GM13977 (cell line): ENCODE measurements at regions not wholly inside any gene's neighbourhood (a gene's known extent, or its start where the extent isn't known, plus 50 kb on each side); places are given as distances from the start of the nearest gene placed in this dataset.
"Not testable (repeated sequence)": the region's sequence is repeated elsewhere in the genome, so short reads cannot be mapped to it uniquely, and the experiment has no call there.

Experiments
- DNase-seq: peaks from one replicate; pipeline ENCODE4 v3.0.0; 2012; ENCODE audit warnings: low spot score
- CTCF ChIP-seq: IDR thresholded peaks from 2 replicates; pipeline ENCODE4 v1.5.1; 2012; ENCODE audit warnings: mild to moderate bottlenecking, control low read depth; ENCODE audit not compliant: insufficient read depth; ENCODE audit errors: extremely low read depth, missing control alignments
- in situ Hi-C: fragments of 300-500 bp; cut with MboI; formaldehyde crosslinking; loops from one replicate; pipeline ENCODE4 v1.12.0; 2022; ENCODE audit warnings: low sequenced_read_pairs, low pct_unique_long_range_greater_than_20kb, mixed read lengths, inconsistent platforms; ENCODE audit not compliant: unreplicated experiment

DNA sequence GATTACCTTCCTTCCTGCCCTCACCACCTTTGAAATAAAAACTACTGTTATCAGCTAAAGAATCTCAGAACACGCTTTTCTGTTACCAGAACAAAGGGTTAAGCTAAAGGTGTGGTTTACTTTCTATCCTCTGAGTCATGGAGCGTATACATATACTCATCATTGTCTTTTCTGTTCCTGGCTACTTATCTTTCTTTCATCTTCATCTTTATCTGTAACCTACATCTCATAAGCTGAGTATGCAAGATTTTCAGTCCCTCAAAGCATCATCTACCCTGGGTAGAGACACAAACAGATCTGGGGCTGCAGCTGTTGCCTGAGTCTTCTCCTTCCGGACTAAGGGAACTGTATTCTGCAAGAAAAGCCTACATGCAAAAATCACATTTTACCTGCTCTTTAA is 75.6 kb downstream of the LMO4 start:
- TF ChIP-seq CTCF = no peak
- in situ Hi-C loops = no loop called here
- no peak for DNase-seq

- no peak for DNase-seq
- in situ Hi-C loops = no loop called here
- no peak for TF ChIP-seq CTCF
These were observed 80.1 kb downstream of the LMO4 start for GRCh38 chr1:87408665-87409248.

DNA sequence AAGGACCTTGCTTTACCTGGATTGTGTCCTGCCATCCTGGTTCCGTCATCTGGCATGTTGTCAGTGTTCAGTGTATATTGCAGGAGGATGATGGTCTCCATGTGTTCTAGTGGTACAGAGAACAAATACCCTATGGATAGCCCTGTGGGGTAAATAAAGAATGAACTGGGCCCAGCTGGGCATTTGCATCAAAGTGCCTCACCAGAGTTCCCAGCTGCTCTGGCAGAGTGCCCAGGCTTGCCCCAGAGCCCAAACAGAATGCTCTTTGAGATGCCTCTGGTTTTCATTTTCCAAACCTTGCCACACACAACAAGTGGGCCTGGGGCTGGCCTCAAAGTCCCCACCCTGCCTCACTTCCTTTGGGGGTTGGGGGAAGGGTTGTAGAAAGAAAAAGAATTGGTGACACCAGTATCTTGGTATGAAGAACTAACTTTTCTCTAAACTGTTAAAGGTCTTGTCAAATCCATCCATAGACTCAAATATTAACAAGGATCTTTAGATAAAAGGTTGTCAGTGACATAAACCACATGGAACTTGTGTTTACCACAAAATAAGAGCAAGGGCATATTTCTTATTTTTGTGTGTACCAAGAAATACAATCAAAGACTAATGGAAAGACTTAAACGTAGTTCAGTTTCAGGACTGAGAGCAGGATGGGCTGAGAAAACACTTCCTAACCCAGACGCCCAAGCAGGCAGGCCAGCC is 82.2 kb downstream of the LMO4 start:
- TF ChIP-seq CTCF = no peak
- in situ Hi-C loops = no loop called here
- no peak for DNase-seq

GRCh38 chr1:87413846-87414245 is 85.2 kb downstream of the LMO4 start:
- in situ Hi-C loops, DNase-seq: not testable (repeated sequence)

DNA sequence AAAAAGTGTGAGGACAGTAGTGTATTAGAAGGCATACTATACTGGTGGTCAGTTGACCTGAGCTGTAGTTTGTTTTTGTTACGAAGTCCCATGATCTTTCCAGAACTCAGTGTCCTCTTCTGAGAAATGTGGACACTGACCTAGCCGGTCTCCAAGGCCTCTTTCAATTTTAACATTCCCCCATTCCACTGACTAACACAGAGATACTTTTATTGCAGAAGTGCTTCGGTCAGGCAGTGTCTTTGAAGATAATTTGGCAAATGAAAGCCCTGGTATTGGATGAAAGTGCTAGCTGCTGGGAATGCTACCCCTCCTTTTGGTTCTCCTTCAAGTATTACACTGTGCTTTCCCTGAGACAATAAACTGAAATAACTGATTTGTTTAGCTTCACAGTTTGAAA is 89.4 kb downstream of the LMO4 start:
- no peak for DNase-seq
- no peak for TF ChIP-seq CTCF
- in situ Hi-C loops = no loop called here

DNA sequence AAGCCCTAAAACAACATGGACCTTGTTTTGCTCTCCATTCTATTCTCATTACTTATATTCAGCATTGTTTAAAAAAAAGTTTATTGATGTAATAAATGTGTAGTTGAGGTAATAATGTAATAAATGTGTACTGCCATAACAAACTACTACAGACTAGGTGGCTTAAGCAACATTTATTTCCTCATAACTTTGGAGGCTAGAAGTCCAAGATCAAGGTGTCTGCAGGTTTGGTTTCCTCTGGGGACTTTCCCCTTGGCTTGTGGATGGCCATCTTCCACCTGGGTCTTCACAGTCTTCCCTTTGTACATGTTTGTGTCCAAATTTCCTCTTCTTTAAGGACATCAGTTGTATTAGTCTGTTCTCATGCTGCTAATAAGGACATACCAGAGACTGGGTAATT is 93.1 kb downstream of the LMO4 start:
- DNase-seq = no peak
- no peak for TF ChIP-seq CTCF
- in situ Hi-C loops = no loop called here

DNA sequence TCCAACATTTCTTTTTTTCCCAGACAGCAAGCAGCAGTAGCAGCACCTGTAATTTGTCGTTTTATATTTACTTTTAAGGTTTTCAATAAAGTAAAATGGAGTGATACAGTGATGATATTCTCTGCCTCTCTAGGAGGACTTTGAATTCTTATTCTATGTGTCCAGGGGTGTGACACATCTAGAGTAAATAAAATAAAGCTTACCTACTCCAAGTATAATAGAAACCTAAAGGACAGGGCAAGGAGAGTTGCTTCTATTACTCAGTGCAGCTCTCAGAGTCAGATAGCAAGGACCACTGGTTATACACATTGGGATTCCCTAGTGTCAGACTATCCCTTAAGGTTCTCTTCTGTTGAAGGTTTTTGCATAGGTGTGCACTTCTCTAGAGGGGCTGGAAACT is 95.9 kb downstream of the LMO4 start:
- in situ Hi-C loops = no loop called here
- DNase-seq = no peak
- TF ChIP-seq CTCF = no peak
